A673 (cell line): ENCODE measurements at regions not wholly inside any gene's neighbourhood (a gene's known extent, or its start where the extent isn't known, plus 50 kb on each side); places are given as distances from the start of the nearest gene placed in this dataset.

ENCODE experiments used
- CTCF ChIP-seq: fragments of 300-800, 200-600 bp; sonication (generic); conservative IDR thresholded peaks from 2 replicates; pipeline ENCODE4 v1.5.1; 2017; ENCODE audit warnings: low read depth, mild to moderate bottlenecking, antibody characterized with exemption, low read length, moderate library complexity, mixed read lengths
- EZH2 ChIP-seq: fragments of 200-600 bp; sonication (generic); IDR thresholded peaks from 2 replicates; pipeline ENCODE4 v1.6.1; 2017; ENCODE audit warnings: borderline replicate concordance, low read depth, mild to moderate bottlenecking, mixed read lengths, antibody characterized with exemption, low read length; ENCODE audit not compliant: poor library complexity, severe bottlenecking

DNA sequence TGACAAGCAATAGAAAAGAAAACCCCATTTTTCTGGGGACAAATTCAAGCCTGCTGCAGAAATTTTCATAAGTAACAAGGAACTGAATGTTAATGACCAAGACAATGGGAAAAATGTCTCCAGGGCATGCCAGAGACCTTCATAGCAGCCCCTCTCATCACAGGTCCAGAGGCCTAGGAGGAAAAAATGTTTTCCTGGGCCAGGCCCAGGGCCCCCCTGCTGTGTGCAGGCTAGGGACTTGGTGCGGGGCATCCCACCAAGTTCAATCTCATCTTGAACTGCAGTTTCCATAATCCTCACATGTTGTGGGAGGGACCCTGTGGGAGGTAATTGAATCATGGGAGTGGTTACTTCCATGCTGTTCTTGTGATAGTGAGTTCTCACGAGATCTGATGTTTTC, 211.5 kb upstream of the GRIA3 start:
- TF ChIP-seq CTCF (no peak), EZH2 (no peak)
